Activated CD4-positive, alpha-beta T cell treated with anti-CD3 and anti-CD28 coated beads, Interleukin-2, amount 50 U/mL, for 16 hours (primary cell): ENCODE measurements at regions not wholly inside any gene's neighbourhood (a gene's known extent, or its start where the extent isn't known, plus 50 kb on each side); places are given as distances from the start of the nearest gene placed in this dataset.
"Not testable (repeated sequence)": the region's sequence is repeated elsewhere in the genome, so short reads cannot be mapped to it uniquely, and the experiment has no call there.

Source experiments
- DNase-seq: peaks from one replicate; pipeline ENCODE4 v3.0.0-alpha.2; 2020

GRCh38 chr5:13470975-13471374, 473.5 kb downstream of the DNAH5 start:
- DNase-seq: no peak

GRCh38 chr5:13470263-13470662, 474.2 kb downstream of the DNAH5 start:
- no peak for DNase-seq

GRCh38 chr5:13464532-13465193, 479.8 kb downstream of the DNAH5 start:
- no peak for DNase-seq

- DNase-seq: no peak
Observed at GRCh38 chr5:13460587-13460986, 483.9 kb downstream of the DNAH5 start.

- no peak for DNase-seq
Observed at GRCh38 chr5:13454050-13454449, 490.4 kb downstream of the DNAH5 start.

- DNase-seq: no peak
Observed at GRCh38 chr5:13448843-13449242, 495.6 kb downstream of the DNAH5 start.

GRCh38 chr5:13439430-13439829, 505.1 kb downstream of the DNAH5 start:
- DNase-seq: no peak

- no peak for DNase-seq
Observed at GRCh38 chr5:13427827-13428557, 516.5 kb downstream of the DNAH5 start.

GRCh38 chr5:13412040-13412595, 532.4 kb downstream of the DNAH5 start:
- no peak for DNase-seq

- no peak for DNase-seq
Observed at GRCh38 chr5:13408616-13409015, 535.9 kb downstream of the DNAH5 start.

GRCh38 chr5:13403351-13403750, 541.1 kb downstream of the DNAH5 start:
- DNase-seq: no peak

GRCh38 chr5:13385066-13385465, 559.4 kb downstream of the DNAH5 start:
- DNase-seq: no peak

GRCh38 chr5:13382232-13382631, 562.3 kb downstream of the DNAH5 start:
- no peak for DNase-seq

GRCh38 chr5:13378091-13378490, 566.4 kb downstream of the DNAH5 start:
- no peak for DNase-seq

GRCh38 chr5:13359344-13359743, 585.1 kb downstream of the DNAH5 start:
- DNase-seq: no peak

- no peak for DNase-seq
Observed at GRCh38 chr5:13358342-13358741, 586.1 kb downstream of the DNAH5 start.

GRCh38 chr5:13357929-13358328, 586.6 kb downstream of the DNAH5 start:
- no peak for DNase-seq

- DNase-seq: no peak
Observed at GRCh38 chr5:13356226-13356625, 588.3 kb downstream of the DNAH5 start.

- DNase-seq: no peak
Observed at GRCh38 chr5:13354611-13355010, 589.9 kb downstream of the DNAH5 start.

GRCh38 chr5:13350767-13351166, 593.7 kb downstream of the DNAH5 start:
- DNase-seq: no peak

- DNase-seq: no peak
Observed at GRCh38 chr5:13348568-13348967, 595.9 kb downstream of the DNAH5 start.

- no peak for DNase-seq
Observed at GRCh38 chr5:13346401-13346800, 598.1 kb downstream of the DNAH5 start.

GRCh38 chr5:13339093-13339492, 605.4 kb downstream of the DNAH5 start:
- no peak for DNase-seq

GRCh38 chr5:13335026-13335425, 609.5 kb downstream of the DNAH5 start:
- not testable (repeated sequence) for DNase-seq
